K562 (cell line): ENCODE measurements at regions not wholly inside any gene's neighbourhood (a gene's known extent, or its start where the extent isn't known, plus 50 kb on each side); places are given as distances from the start of the nearest gene placed in this dataset.

Experiments
- BCOR ChIP-seq: fragments of 450-650 bp; IDR thresholded peaks from 2 replicates; pipeline ENCODE4 v1.6.1; 2016
- CBFA2T3 ChIP-seq: fragments of 450-650 bp; IDR thresholded peaks from 2 replicates; pipeline ENCODE4 v1.6.1; 2017
- CREB1 ChIP-seq, 2 experiments: sonication (generic) in 1 of 2; formaldehyde crosslinking in 1 of 2; IDR thresholded peaks; 2 replicates each; pipeline versions ENCODE4 v1.6.1 to v1.8.0; 2012 to 2022; ENCODE audit warnings: inconsistent platforms in 1 of 2, mild to moderate bottlenecking in 1 of 2, missing genetic modification reagents in 1 of 2, moderate library complexity in 1 of 2
- EGR1 ChIP-seq: fragments of 450-650 bp; conservative IDR thresholded peaks from 2 replicates; pipeline ENCODE4 v1.6.1; 2017; ENCODE audit warnings: mild to moderate bottlenecking
- ESRRA ChIP-seq: fragments of 450-650 bp; IDR thresholded peaks from 2 replicates; pipeline ENCODE4 v1.6.1; 2014; ENCODE audit warnings: low read depth, mild to moderate bottlenecking, moderate library complexity, borderline replicate concordance
- ETV1 ChIP-seq: fragments of 450-650 bp; conservative IDR thresholded peaks from 2 replicates; pipeline ENCODE4 v1.6.1; 2016; ENCODE audit warnings: missing genetic modification characterization, control low read depth, low read depth, missing compliant biosample characterization
- GTF2A2 ChIP-seq: IDR thresholded peaks from 2 replicates; pipeline ENCODE4 v1.6.1; 2016; ENCODE audit warnings: mild to moderate bottlenecking, missing genetic modification characterization, missing compliant biosample characterization
- MBD2 ChIP-seq: sonication (generic); IDR thresholded peaks from 2 replicates; pipeline ENCODE4 v1.6.1; 2016; ENCODE audit warnings: low read depth, borderline replicate concordance
- POLR2AphosphoS5 ChIP-seq: IDR thresholded peaks from 2 replicates; pipeline ENCODE4 v1.6.1; 2011; ENCODE audit warnings: mild to moderate bottlenecking, low read depth, low read length, moderate library complexity; ENCODE audit not compliant: control insufficient read depth, insufficient read depth
- PRMT5 ChIP-seq: sonication (generic); formaldehyde crosslinking; IDR thresholded peaks from 2 replicates; pipeline ENCODE4 v1.5.0; 2020; ENCODE audit warnings: missing genetic modification reagents
- RFX1 ChIP-seq: fragments of 450-650 bp; IDR thresholded peaks from 2 replicates; pipeline ENCODE4 v1.6.1; 2016; ENCODE audit warnings: mild to moderate bottlenecking, moderate library complexity
- SMARCE1 ChIP-seq: fragments of 450-650 bp; IDR thresholded peaks from 2 replicates; pipeline ENCODE4 v1.7.1; 2016; ENCODE audit warnings: mild to moderate bottlenecking
- SOX6 ChIP-seq: fragments of 450-650 bp; IDR thresholded peaks from 2 replicates; pipeline ENCODE4 v1.6.1; 2014; ENCODE audit warnings: mild to moderate bottlenecking
- TBP ChIP-seq: optimal IDR thresholded peaks from 2 replicates; pipeline ENCODE3; 2011; ENCODE audit warnings: low read depth, low read length, improper control_type of control experiment
- ZNF584 ChIP-seq: fragments of 200-800 bp; sonication (Bioruptor generic); IDR thresholded peaks from 2 replicates; pipeline ENCODE4 v1.6.1; 2016; ENCODE audit warnings: low read depth, mild to moderate bottlenecking, missing genetic modification characterization, missing compliant biosample characterization
- TF ChIP-seq, protein P1 (sequence below), 2 experiments: fragments of 150-350 bp in 1 of 2; IDR thresholded peaks; 2 replicates each; pipeline ENCODE4 v1.6.1; 2012 to 2016; ENCODE audit warnings: low read depth in 2 of 2, low read length in 2 of 2, mild to moderate bottlenecking in 1 of 2, moderate library complexity in 1 of 2
- TF ChIP-seq, protein P2 (sequence below): fragments of 250-450 bp; sonication (Bioruptor Pico); IDR thresholded peaks from 2 replicates; pipeline ENCODE4 v1.4.0; 2020
- TF ChIP-seq, protein P3 (sequence below): fragments of 200-800 bp; sonication (Bioruptor generic); IDR thresholded peaks from 2 replicates; pipeline ENCODE4 v1.6.1; 2017; ENCODE audit warnings: missing genetic modification characterization, missing compliant biosample characterization

DNA sequence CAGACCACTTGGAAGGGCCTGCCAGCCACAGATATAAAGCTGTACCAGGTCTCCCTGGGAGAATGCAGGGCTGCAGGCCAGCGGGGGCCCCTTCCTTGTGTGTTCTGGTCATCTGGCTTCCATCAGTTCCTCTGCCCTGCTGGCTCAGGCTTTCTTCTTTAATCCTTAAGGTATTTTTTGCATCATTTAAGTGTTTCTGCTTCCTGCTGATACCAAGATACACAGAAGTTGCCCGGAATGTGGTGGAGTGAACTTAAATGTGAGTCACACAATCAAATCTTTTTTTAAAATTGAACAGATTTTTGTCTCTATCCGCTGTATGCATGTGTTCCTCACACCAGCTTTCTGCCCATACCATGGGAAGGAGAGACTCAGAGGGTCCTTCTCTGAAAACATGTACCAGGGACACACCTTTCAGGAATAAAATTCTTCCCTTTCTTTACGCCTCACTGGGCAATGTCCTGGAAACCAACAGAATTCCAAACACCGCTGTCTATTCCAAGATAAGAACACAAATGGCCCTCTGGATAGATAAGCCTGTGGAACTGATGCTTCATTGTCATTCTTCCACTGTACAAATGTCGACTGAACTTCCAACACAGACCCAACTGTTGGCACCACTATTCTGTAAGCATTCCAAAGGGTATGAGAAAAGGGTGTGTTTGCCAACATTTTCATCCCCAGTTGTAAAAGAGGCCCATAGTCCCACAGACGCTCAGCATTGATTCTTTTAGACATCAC is 206.2 kb upstream of the MYLIP start (continued):
- TF ChIP-seq MBD2 (peak; percentile 52; the same call in 1 of the 2 replicates), ETV1 (peak; percentile 86), ESRRA (no peak), ZNF584 (CRISPR knock-in tag) (0 out of 2 replicates have a peak, but pooled peaks have one; percentile 52), POLR2AphosphoS5 (peak; percentile 91), PRMT5 (CRISPR knock-in tag) (no peak), TBP (no peak), RFX1 (peak; percentile 30; the same call in 1 of the 2 replicates), SOX6 (peak; percentile 87), SMARCE1 (peak; percentile 92), GTF2A2 (tag) (no peak), BCOR (peak; percentile 83; the same call in 1 of the 2 replicates), CBFA2T3 (peak; percentile 98), EGR1 (peak; percentile 20; the same call in 1 of the 2 replicates), CREB1 (IDR thresholded peaks at IDR 0.05) (peak; percentile 63; the same call in 1 of the 2 replicates), CREB1 (CRISPR knock-in tag; IDR thresholded peaks at IDR 0.05) (no peak)
- TF ChIP-seq, protein P1, sequence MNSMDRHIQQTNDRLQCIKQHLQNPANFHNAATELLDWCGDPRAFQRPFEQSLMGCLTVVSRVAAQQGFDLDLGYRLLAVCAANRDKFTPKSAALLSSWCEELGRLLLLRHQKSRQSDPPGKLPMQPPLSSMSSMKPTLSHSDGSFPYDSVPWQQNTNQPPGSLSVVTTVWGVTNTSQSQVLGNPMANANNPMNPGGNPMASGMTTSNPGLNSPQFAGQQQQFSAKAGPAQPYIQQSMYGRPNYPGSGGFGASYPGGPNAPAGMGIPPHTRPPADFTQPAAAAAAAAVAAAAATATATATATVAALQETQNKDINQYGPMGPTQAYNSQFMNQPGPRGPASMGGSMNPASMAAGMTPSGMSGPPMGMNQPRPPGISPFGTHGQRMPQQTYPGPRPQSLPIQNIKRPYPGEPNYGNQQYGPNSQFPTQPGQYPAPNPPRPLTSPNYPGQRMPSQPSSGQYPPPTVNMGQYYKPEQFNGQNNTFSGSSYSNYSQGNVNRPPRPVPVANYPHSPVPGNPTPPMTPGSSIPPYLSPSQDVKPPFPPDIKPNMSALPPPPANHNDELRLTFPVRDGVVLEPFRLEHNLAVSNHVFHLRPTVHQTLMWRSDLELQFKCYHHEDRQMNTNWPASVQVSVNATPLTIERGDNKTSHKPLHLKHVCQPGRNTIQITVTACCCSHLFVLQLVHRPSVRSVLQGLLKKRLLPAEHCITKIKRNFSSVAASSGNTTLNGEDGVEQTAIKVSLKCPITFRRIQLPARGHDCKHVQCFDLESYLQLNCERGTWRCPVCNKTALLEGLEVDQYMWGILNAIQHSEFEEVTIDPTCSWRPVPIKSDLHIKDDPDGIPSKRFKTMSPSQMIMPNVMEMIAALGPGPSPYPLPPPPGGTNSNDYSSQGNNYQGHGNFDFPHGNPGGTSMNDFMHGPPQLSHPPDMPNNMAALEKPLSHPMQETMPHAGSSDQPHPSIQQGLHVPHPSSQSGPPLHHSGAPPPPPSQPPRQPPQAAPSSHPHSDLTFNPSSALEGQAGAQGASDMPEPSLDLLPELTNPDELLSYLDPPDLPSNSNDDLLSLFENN (IDR thresholded peaks at IDR 0.05; ENCODE audit: low read depth in 2 of 2, low read length in 2 of 2), result peak in 1 of 2 experiments; percentile 91; a peak in 2 of 4 replicates
- TF ChIP-seq, protein P2, sequence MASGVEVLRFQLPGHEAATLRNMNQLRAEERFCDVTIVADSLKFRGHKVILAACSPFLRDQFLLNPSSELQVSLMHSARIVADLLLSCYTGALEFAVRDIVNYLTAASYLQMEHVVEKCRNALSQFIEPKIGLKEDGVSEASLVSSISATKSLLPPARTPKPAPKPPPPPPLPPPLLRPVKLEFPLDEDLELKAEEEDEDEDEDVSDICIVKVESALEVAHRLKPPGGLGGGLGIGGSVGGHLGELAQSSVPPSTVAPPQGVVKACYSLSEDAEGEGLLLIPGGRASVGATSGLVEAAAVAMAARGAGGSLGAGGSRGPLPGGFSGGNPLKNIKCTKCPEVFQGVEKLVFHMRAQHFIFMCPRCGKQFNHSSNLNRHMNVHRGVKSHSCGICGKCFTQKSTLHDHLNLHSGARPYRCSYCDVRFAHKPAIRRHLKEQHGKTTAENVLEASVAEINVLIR, result 0 out of 2 replicates have a peak, but pooled peaks have one; percentile 18
- TF ChIP-seq, protein P3, sequence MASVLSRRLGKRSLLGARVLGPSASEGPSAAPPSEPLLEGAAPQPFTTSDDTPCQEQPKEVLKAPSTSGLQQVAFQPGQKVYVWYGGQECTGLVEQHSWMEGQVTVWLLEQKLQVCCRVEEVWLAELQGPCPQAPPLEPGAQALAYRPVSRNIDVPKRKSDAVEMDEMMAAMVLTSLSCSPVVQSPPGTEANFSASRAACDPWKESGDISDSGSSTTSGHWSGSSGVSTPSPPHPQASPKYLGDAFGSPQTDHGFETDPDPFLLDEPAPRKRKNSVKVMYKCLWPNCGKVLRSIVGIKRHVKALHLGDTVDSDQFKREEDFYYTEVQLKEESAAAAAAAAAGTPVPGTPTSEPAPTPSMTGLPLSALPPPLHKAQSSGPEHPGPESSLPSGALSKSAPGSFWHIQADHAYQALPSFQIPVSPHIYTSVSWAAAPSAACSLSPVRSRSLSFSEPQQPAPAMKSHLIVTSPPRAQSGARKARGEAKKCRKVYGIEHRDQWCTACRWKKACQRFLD, result peak; percentile 96
